Astrocyte (in vitro differentiated cells and primary cell): ENCODE measurements at regions not wholly inside any gene's neighbourhood (a gene's known extent, or its start where the extent isn't known, plus 50 kb on each side); places are given as distances from the start of the nearest gene placed in this dataset.

Source experiments
- DNase-seq: peaks from one replicate; pipeline ENCODE4 v3.0.0-alpha.2; 2010; ENCODE audit warnings: low read depth
- FAIRE-seq: peaks from 2 replicates; lab custom pipeline; 2011; peaks lifted over from hg19 to GRCh38; lab: Jason Lieb, UNC
- H2AFZ ChIP-seq: 2 replicates; pipeline ENCODE4 v1.6.0; 2012; ENCODE audit warnings: low read depth, low read length, inconsistent platforms
- H3K27ac ChIP-seq: 2 replicates; pipeline ENCODE4 v1.5.1; 2011; ENCODE audit warnings: low read depth, low read length, inconsistent platforms
- H3K27me3 ChIP-seq: 2 replicates; pipeline ENCODE4 v1.6.0; 2011; ENCODE audit warnings: low read length, inconsistent platforms; ENCODE audit not compliant: insufficient read depth
- H3K36me3 ChIP-seq: 2 replicates; pipeline ENCODE4 v1.5.1; 2011; ENCODE audit warnings: low read length, inconsistent platforms; ENCODE audit not compliant: insufficient read depth
- H3K4me1 ChIP-seq: 2 replicates; pipeline ENCODE4 v1.5.1; 2011; ENCODE audit warnings: low read length, inconsistent platforms; ENCODE audit not compliant: insufficient read depth
- H3K4me2 ChIP-seq: 2 replicates; pipeline ENCODE4 v1.6.0; 2012; ENCODE audit warnings: low read length, inconsistent platforms
- H3K4me3 ChIP-seq: 2 replicates; pipeline ENCODE4 v1.5.1; 2011; ENCODE audit warnings: low read depth, mild to moderate bottlenecking, low read length, inconsistent platforms; ENCODE audit not compliant: insufficient read depth
- H3K79me2 ChIP-seq: 2 replicates; pipeline ENCODE4 v1.6.0; 2012; ENCODE audit warnings: mild to moderate bottlenecking, low read length, inconsistent platforms; ENCODE audit not compliant: insufficient read depth
- H3K9ac ChIP-seq: 2 replicates; pipeline ENCODE4 v1.6.0; 2012; ENCODE audit warnings: mild to moderate bottlenecking, low read length, inconsistent platforms
- H3K9me3 ChIP-seq: 2 replicates; pipeline ENCODE4 v1.5.1; 2012; ENCODE audit warnings: low read depth, mild to moderate bottlenecking, low read length, inconsistent platforms; ENCODE audit not compliant: insufficient read depth
- H4K20me1 ChIP-seq: 2 replicates; pipeline ENCODE4 v1.6.0; 2012; ENCODE audit warnings: low read length, inconsistent platforms; ENCODE audit not compliant: insufficient read depth
- H3K27ac Mint-ChIP-seq: one replicate; pipeline ENCODE4 v1.8.0; 2021; ENCODE audit warnings: mild to moderate bottlenecking, mixed read lengths; ENCODE audit not compliant: unreplicated experiment
- H3K27me3 Mint-ChIP-seq: one replicate; pipeline ENCODE4 v1.8.0; 2021; ENCODE audit warnings: low read depth, mixed read lengths; ENCODE audit not compliant: unreplicated experiment
- H3K36me3 Mint-ChIP-seq: one replicate; pipeline ENCODE4 v1.8.0; 2021; ENCODE audit warnings: low read depth, mixed read lengths; ENCODE audit not compliant: unreplicated experiment
- H3K4me1 Mint-ChIP-seq: one replicate; pipeline ENCODE4 v1.8.0; 2021; ENCODE audit warnings: low read depth, mixed read lengths; ENCODE audit not compliant: unreplicated experiment
- H3K4me3 Mint-ChIP-seq: one replicate; pipeline ENCODE4 v1.8.0; 2021; ENCODE audit warnings: mild to moderate bottlenecking, moderate library complexity, mixed read lengths; ENCODE audit not compliant: unreplicated experiment
- H3K9me3 Mint-ChIP-seq: one replicate; pipeline ENCODE4 v1.8.0; 2021; ENCODE audit warnings: mild to moderate bottlenecking, mixed read lengths; ENCODE audit not compliant: unreplicated experiment
- EZH2 ChIP-seq: IDR thresholded peaks from 2 replicates; pipeline ENCODE4 v1.6.1; 2012; ENCODE audit warnings: mild to moderate bottlenecking, low read length, inconsistent platforms; ENCODE audit not compliant: insufficient read depth
- TF ChIP-seq, protein P1 (sequence below): IDR thresholded peaks from 2 replicates; pipeline ENCODE4 v1.5.1; 2011; ENCODE audit warnings: low read depth, mild to moderate bottlenecking, inconsistent platforms, low read length, moderate library complexity; ENCODE audit not compliant: insufficient read depth

DNA sequence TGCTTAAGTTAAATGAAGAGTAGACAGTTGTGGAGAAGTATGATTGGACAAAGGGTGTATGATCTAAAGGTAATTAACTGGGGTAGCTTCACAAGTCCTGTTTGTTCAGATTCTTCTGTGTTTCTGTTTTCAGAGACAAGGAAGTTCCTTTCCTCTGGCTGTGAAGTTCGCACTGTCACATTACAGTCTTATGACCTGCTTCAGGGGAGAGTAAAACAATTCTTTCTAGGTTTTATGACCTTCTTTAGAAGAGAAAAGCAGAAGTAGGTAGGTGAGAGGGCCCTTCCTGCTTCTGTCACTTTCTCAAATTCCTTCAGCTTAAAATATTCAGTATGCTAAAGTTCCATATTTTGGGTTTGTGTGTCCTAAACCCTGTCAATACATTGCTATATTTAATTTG, 211.9 kb downstream of the SOX3 start:
- Histone ChIP-seq H3K79me2 (no peaks in the 10 kb centered on the region), H3K4me1 (peaks cover 4% of the 10 kb centered on the region), H3K36me3 (no peaks in the 10 kb centered on the region), H3K4me2 (no peak overlapping the region), H3K27me3 (no peaks in the 10 kb centered on the region), H4K20me1 (no peaks in the 10 kb centered on the region), H3K27ac (no peak overlapping the region), H3K9ac (no peak overlapping the region), H3K4me3 (no peak overlapping the region), H2AFZ (no peak overlapping the region), H3K9me3 (no peaks in the 10 kb centered on the region)
- H3K4me3 Mint-ChIP-seq: no peak overlapping the region
- peaks cover 2% of the 10 kb centered on the region for H3K27me3 Mint-ChIP-seq
- TF ChIP-seq, protein P1, sequence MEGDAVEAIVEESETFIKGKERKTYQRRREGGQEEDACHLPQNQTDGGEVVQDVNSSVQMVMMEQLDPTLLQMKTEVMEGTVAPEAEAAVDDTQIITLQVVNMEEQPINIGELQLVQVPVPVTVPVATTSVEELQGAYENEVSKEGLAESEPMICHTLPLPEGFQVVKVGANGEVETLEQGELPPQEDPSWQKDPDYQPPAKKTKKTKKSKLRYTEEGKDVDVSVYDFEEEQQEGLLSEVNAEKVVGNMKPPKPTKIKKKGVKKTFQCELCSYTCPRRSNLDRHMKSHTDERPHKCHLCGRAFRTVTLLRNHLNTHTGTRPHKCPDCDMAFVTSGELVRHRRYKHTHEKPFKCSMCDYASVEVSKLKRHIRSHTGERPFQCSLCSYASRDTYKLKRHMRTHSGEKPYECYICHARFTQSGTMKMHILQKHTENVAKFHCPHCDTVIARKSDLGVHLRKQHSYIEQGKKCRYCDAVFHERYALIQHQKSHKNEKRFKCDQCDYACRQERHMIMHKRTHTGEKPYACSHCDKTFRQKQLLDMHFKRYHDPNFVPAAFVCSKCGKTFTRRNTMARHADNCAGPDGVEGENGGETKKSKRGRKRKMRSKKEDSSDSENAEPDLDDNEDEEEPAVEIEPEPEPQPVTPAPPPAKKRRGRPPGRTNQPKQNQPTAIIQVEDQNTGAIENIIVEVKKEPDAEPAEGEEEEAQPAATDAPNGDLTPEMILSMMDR: no peak
- TF ChIP-seq EZH2: no peak
- peaks cover 2% of the 10 kb centered on the region for H3K9me3 Mint-ChIP-seq
- DNase-seq: no peak
- no peaks in the 10 kb centered on the region for H3K36me3 Mint-ChIP-seq
- H3K27ac Mint-ChIP-seq: no peak overlapping the region
- H3K4me1 Mint-ChIP-seq: no peaks in the 10 kb centered on the region
- FAIRE-seq: peak; percentile 37

DNA sequence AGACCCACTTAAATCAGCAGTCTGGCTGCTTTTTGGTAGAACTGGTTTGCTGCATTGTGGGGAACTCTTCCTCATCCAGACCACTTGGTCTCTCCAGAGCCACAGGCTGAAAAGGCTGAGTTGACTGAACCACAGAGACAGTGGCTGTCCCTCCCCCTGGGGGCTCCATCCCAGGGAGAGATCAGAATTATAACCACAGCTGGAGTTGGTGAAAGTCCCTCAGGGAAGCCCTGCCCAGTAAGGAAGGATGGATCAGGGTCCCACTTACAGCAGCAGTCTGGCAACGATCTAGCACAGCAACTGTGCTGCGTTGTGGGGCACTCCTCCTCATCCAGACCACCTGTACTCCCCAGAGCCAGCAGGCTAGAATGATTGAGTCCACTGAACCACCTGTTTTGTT, 212.7 kb downstream of the SOX3 start:
- DNase-seq (no peak), FAIRE-seq (no peak)
- H2AFZ ChIP-seq: no peak overlapping the region
- H3K27me3 ChIP-seq: no peaks in the 10 kb centered on the region
- H3K36me3 Mint-ChIP-seq: no peaks in the 10 kb centered on the region
- no peaks in the 10 kb centered on the region for H3K9me3 ChIP-seq
- TF ChIP-seq, protein P1: no peak
- no peak for TF ChIP-seq EZH2
- peaks cover 2% of the 10 kb centered on the region for H3K27me3 Mint-ChIP-seq
- H3K4me1 ChIP-seq: no peaks in the 10 kb centered on the region
- H3K4me2 ChIP-seq: no peak overlapping the region
- H3K4me1 Mint-ChIP-seq: no peaks in the 10 kb centered on the region
- H3K9ac ChIP-seq: no peak overlapping the region
- H3K4me3 ChIP-seq: no peak overlapping the region
- no peaks in the 10 kb centered on the region for H3K36me3 ChIP-seq
- H3K27ac ChIP-seq: no peak overlapping the region
- H3K9me3 Mint-ChIP-seq: peaks cover 2% of the 10 kb centered on the region
- H3K79me2 ChIP-seq: no peaks in the 10 kb centered on the region
- H4K20me1 ChIP-seq: no peaks in the 10 kb centered on the region
- no peak overlapping the region for H3K4me3 Mint-ChIP-seq
- no peak overlapping the region for H3K27ac Mint-ChIP-seq

DNA sequence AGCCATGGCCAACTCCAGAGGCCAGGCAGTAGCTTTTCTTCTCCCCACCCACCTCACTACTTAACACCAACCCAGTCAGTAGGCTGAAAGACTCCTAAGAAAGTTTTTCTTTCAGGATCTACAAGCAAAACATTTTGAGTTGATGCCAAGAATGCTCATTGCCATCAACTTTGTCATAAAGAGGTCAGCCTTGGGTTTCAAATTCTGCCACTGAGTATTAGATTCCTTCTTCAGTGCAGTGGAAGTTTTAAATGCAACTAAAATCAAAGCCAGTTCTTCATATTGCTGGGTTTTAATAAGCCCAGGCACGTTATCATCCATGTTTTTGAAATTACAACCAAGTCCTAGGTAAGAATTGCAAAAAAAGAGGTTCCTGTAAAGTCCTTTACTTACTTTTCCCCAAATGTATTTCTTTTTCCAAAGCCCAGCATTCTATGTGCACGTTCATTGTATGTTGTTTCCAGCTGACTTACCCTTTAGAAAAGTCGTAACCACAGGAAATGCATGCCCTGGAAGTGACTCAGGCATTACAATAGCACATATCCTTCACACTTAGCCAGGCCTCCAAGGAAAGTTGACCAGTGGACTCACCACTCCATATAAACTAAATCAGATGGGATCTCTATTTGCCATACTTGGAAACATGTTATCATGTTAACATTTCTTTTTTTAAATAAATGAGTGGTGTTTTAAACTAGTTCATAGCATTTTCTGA, 229.9 kb downstream of the SOX3 start:
- no peak overlapping the region for H3K9ac ChIP-seq
- Mint-ChIP-seq H3K27ac (peak overlapping the region; percentile 77), H3K9me3 (peaks cover 2% of the 10 kb centered on the region), H3K36me3 (no peaks in the 10 kb centered on the region), H3K4me3 (no peak overlapping the region), H3K27me3 (no peaks in the 10 kb centered on the region), H3K4me1 (peaks cover 4% of the 10 kb centered on the region)
- no peak for TF ChIP-seq EZH2
- TF ChIP-seq, protein P1: no peak
- H3K27ac ChIP-seq: peak overlapping the region; percentile 18
- H2AFZ ChIP-seq: no peak overlapping the region
- peak; percentile 89 for DNase-seq
- H3K36me3 ChIP-seq: no peaks in the 10 kb centered on the region
- peak overlapping the region; percentile 78 for H3K4me2 ChIP-seq
- H4K20me1 ChIP-seq: no peaks in the 10 kb centered on the region
- H3K4me1 ChIP-seq: peaks cover 5% of the 10 kb centered on the region
- no peaks in the 10 kb centered on the region for H3K79me2 ChIP-seq
- no peaks in the 10 kb centered on the region for H3K9me3 ChIP-seq
- peak; percentile 100 for FAIRE-seq
- no peaks in the 10 kb centered on the region for H3K27me3 ChIP-seq
- H3K4me3 ChIP-seq: peak overlapping the region; percentile 23
